Uterus (tissue), 3 donors: ENCODE measurements at regions not wholly inside any gene's neighbourhood (a gene's known extent, or its start where the extent isn't known, plus 50 kb on each side); places are given as distances from the start of the nearest gene placed in this dataset.
A peak's percentile ranks its signal among the peaks of the same experiment; 100 is the strongest.

Experiments
- DNase-seq, 2 donors: peaks; one replicate each; pipeline ENCODE4 v3.0.0-alpha.2; 2019 to 2020
- H3K27ac ChIP-seq, 2 donors: fragments of 200-600 bp; sonication (generic); 1 replicate in 1 of 2; 2 replicates in 1 of 2; pipeline ENCODE4 v1.5.1; 2016 to 2018
- H3K27me3 ChIP-seq, 2 donors: fragments of 200-600 bp; sonication (generic); one replicate each; pipeline ENCODE4 v1.5.1; 2018 to 2019; ENCODE audit warnings: control low read depth in 1 of 2
- H3K36me3 ChIP-seq, 2 donors: fragments of 200-600 bp; sonication (generic); one replicate each; pipeline ENCODE4 v1.5.1; 2019; ENCODE audit warnings: control low read depth in 1 of 2
- H3K4me1 ChIP-seq, 2 donors: fragments of 200-600 bp; sonication (generic); one replicate each; pipeline ENCODE4 v1.5.1; 2018 to 2019; ENCODE audit warnings: control low read depth in 1 of 2
- H3K4me3 ChIP-seq, 2 donors: fragments of 200-600 bp; sonication (generic); 1 replicate in 1 of 2; 2 replicates in 1 of 2; pipeline ENCODE4 v1.5.1; 2018 to 2019; ENCODE audit warnings: mild to moderate bottlenecking in 1 of 2
- H3K9me3 ChIP-seq, 2 donors: fragments of 200-600 bp; sonication (generic); one replicate each; pipeline ENCODE4 v1.5.1; 2019; ENCODE audit warnings: control low read depth in 1 of 2
- CTCF ChIP-seq, 4 experiments: fragments of 200-600 bp in 2 of 4; fragments of 450-650 bp in 2 of 4; sonication (generic) in 2 of 4; IDR thresholded peaks; one replicate each; pipeline ENCODE4 v1.5.1; 2016 to 2019; ENCODE audit warnings: antibody characterized with exemption in 4 of 4, mild to moderate bottlenecking in 2 of 4, moderate library complexity in 1 of 4
- POLR2A ChIP-seq, 2 donors: fragments of 450-650 bp; IDR thresholded peaks; one replicate each; pipeline ENCODE4 v1.6.1; 2016; ENCODE audit warnings: antibody characterized with exemption in 2 of 2, mild to moderate bottlenecking in 1 of 2, moderate library complexity in 1 of 2
- intact Hi-C: fragments of 100-400 bp; cut with DNase I; formaldehyde crosslinking; loops from one replicate; pipeline ENCODE4 v1.15.1; 2023; ENCODE audit warnings: low total_unique reads
- donor health status: DM: yes; HTN: yes; CAD: no.

GRCh38 chr1:67991546-67991945 is 58.9 kb downstream of the DIRAS3 start:
- Histone ChIP-seq H3K27ac (no peak overlapping the region), H3K4me1 (no peaks in the 10 kb centered on the region), H3K36me3 (no peaks in the 10 kb centered on the region), H3K27me3 (no peaks in the 10 kb centered on the region), H3K4me3 (no peak overlapping the region), H3K9me3 (no peaks in the 10 kb centered on the region)
- intact Hi-C loops, result no loop called here
- no peak for DNase-seq
- no peak for TF ChIP-seq CTCF (IDR thresholded peaks at IDR 0.05)
- TF ChIP-seq POLR2A (IDR thresholded peaks at IDR 0.05), result no peak

- intact Hi-C loops, result no loop called here
- no peak for TF ChIP-seq CTCF (IDR thresholded peaks at IDR 0.05)
- no peak overlapping the region for H3K27ac ChIP-seq
Measured at GRCh38 chr1:67988066-67988465, 62.4 kb downstream of the DIRAS3 start.

GRCh38 chr1:67987046-67987799 is 63.2 kb downstream of the DIRAS3 start:
- H3K9me3 ChIP-seq, result no peaks in the 10 kb centered on the region
- no peaks in the 10 kb centered on the region for H3K36me3 ChIP-seq
- intact Hi-C loops, result no loop called here
- H3K4me3 ChIP-seq, result no peak overlapping the region
- H3K27me3 ChIP-seq, result no peaks in the 10 kb centered on the region
- TF ChIP-seq CTCF (IDR thresholded peaks at IDR 0.05), result no peak
- TF ChIP-seq POLR2A (IDR thresholded peaks at IDR 0.05), result no peak
- peak in 1 of 2 donors; percentile 42 for DNase-seq
- H3K27ac ChIP-seq, result peak overlapping the region; percentile 30 to 48
- H3K4me1 ChIP-seq, result no peaks in the 10 kb centered on the region

More at GRCh38 chr1:67988066-67988465, 62.4 kb downstream of the DIRAS3 start:
- no peaks in the 10 kb centered on the region for H3K9me3 ChIP-seq
- H3K36me3 ChIP-seq, result no peaks in the 10 kb centered on the region
- no peaks in the 10 kb centered on the region for H3K27me3 ChIP-seq
- H3K4me3 ChIP-seq, result no peak overlapping the region
- H3K4me1 ChIP-seq, result no peaks in the 10 kb centered on the region
- DNase-seq, result peak in 1 of 2 donors; percentile 17

GRCh38 chr1:67983867-67984266 is 66.6 kb downstream of the DIRAS3 start:
- Histone ChIP-seq H3K27ac (no peak overlapping the region), H3K27me3 (no peaks in the 10 kb centered on the region), H3K9me3 (no peaks in the 10 kb centered on the region), H3K4me3 (no peak overlapping the region), H3K4me1 (no peaks in the 10 kb centered on the region), H3K36me3 (no peaks in the 10 kb centered on the region)
- no peak for TF ChIP-seq POLR2A (IDR thresholded peaks at IDR 0.05)
- TF ChIP-seq CTCF (IDR thresholded peaks at IDR 0.05), result no peak
- intact Hi-C loops, result no loop called here
- no peak for DNase-seq

GRCh38 chr1:67980028-67980427 is 70.4 kb downstream of the DIRAS3 start:
- Histone ChIP-seq H3K9me3 (no peaks in the 10 kb centered on the region), H3K27ac (no peak overlapping the region), H3K4me3 (no peak overlapping the region), H3K4me1 (no peaks in the 10 kb centered on the region), H3K27me3 (no peaks in the 10 kb centered on the region), H3K36me3 (no peaks in the 10 kb centered on the region)
- intact Hi-C loops, result no loop called here
- DNase-seq, result no peak
- no peak for TF ChIP-seq POLR2A (IDR thresholded peaks at IDR 0.05)
- no peak for TF ChIP-seq CTCF (IDR thresholded peaks at IDR 0.05)
